GM23338 (cell line): ENCODE measurements at regions not wholly inside any gene's neighbourhood (a gene's known extent, or its start where the extent isn't known, plus 50 kb on each side); places are given as distances from the start of the nearest gene placed in this dataset.

Experiments
- CREB1 ChIP-seq: fragments of 250-450 bp; sonication (Bioruptor Pico); IDR thresholded peaks from 2 replicates; pipeline ENCODE4 v1.5.0; 2020; ENCODE audit warnings: low read depth, mild to moderate bottlenecking, moderate library complexity
- CTCF ChIP-seq, 2 experiments: fragments of 200-600 bp in 1 of 2; sonication (generic) in 1 of 2; conservative IDR thresholded peaks; 2 replicates each; pipeline versions ENCODE4 v1.5.1 to v1.6.1; 2016 to 2017; ENCODE audit warnings: antibody characterized with exemption in 2 of 2, low read depth in 2 of 2, mild to moderate bottlenecking in 2 of 2, moderate library complexity in 1 of 2
- ETS1 ChIP-seq: IDR thresholded peaks from 2 replicates; pipeline ENCODE4 v1.6.1; 2016; ENCODE audit warnings: antibody characterized with exemption
- EZH2 ChIP-seq: fragments of 200-600 bp; sonication (generic); IDR thresholded peaks from one replicate; pipeline ENCODE4 v1.8.0; 2017; ENCODE audit warnings: antibody characterized with exemption, mild to moderate bottlenecking, low read depth; ENCODE audit not compliant: unreplicated experiment
- EZH2phosphoT487 ChIP-seq: fragments of 200-600 bp; sonication (generic); IDR thresholded peaks from one replicate; pipeline ENCODE4 v1.8.1; 2018; ENCODE audit warnings: antibody characterized with exemption; ENCODE audit not compliant: unreplicated experiment
- JUNB ChIP-seq: IDR thresholded peaks from one replicate; pipeline ENCODE4 v1.6.1; 2016; ENCODE audit warnings: antibody characterized with exemption; ENCODE audit not compliant: unreplicated experiment
- NANOG ChIP-seq: IDR thresholded peaks from 2 replicates; pipeline ENCODE4 v1.6.1; 2016; ENCODE audit warnings: antibody characterized with exemption, borderline replicate concordance
- POLR2AphosphoS5 ChIP-seq: IDR thresholded peaks from 2 replicates; pipeline ENCODE4 v1.6.1; 2016; ENCODE audit warnings: antibody characterized with exemption, low read depth
- REST ChIP-seq: IDR thresholded peaks from one replicate; pipeline ENCODE4 v1.6.1; 2018; ENCODE audit warnings: antibody characterized with exemption; ENCODE audit not compliant: unreplicated experiment
- ZNF114 ChIP-seq: fragments of 250-450 bp; sonication (Bioruptor Pico); IDR thresholded peaks from 2 replicates; pipeline ENCODE4 v1.5.0; 2020; ENCODE audit warnings: mild to moderate bottlenecking, moderate library complexity
- ZNF331 ChIP-seq: fragments of 250-450 bp; sonication (Bioruptor Pico); IDR thresholded peaks from 2 replicates; pipeline ENCODE4 v1.5.0; 2020; ENCODE audit warnings: low read depth, mild to moderate bottlenecking, moderate library complexity
- ZNF462 ChIP-seq: fragments of 250-450 bp; sonication (Bioruptor Pico); IDR thresholded peaks from 2 replicates; pipeline ENCODE4 v1.5.0; 2020; ENCODE audit warnings: mild to moderate bottlenecking, moderate library complexity

GRCh38 chr19:29449371-29449770, 76.4 kb upstream of the VSTM2B start:
- no peak for TF ChIP-seq CTCF (conservative IDR thresholded peaks at IDR 0.05; ENCODE audit: low read depth in 2 of 2)
- no peak for TF ChIP-seq POLR2AphosphoS5
- no peak for TF ChIP-seq ETS1
- no peak for TF ChIP-seq JUNB
- TF ChIP-seq EZH2phosphoT487 = no peak
- TF ChIP-seq EZH2 = no peak
- TF ChIP-seq REST = no peak
- TF ChIP-seq CREB1 (CRISPR knock-in tag) = no peak
- TF ChIP-seq ZNF331 (CRISPR knock-in tag) = no peak
- TF ChIP-seq ZNF462 (CRISPR knock-in tag) = no peak
- no peak for TF ChIP-seq NANOG
- no peak for TF ChIP-seq ZNF114 (CRISPR knock-in tag)
